ENCODE measurements at regions not wholly inside any gene's neighbourhood (a gene's known extent, or its start where the extent isn't known, plus 50 kb on each side); places are given as distances from the start of the nearest gene placed in this dataset.

DNA sequence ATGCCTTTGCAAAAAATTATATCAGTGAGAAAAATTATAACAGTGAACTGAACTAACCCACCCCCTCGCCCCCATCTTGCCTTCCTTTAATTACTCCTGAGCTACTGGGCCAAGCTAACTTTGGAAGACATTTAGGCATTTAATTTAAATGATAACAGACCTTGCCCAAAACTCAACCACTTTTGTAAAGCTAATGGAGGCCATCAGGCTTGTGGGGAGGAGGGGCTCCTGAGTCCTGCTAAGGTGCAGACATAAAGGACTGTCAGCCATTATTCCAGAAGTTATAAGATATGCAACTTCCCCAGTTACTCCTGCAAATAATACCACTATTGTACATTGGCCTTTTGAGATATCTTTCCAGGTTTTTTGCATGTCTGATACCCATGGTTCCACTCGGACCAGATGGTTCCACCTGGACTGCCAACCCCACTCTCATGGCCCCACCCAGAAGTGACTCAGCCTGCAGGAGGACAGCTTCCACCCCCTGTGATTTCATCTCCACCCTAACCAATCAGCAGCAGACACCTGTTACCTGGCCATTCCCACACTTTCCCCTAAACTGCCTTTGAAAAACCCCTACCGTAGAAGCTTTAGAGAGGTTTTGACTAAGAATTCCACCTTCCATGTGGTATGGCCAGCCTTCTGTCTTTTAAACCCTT lies 805.4 kb upstream of the CDH6 start:
- TF ChIP-seq GATA2 (IDR thresholded peaks at IDR 0.05; ENCODE audit: low read depth, low read length) (no peak), GATA3 (IDR thresholded peaks at IDR 0.05; ENCODE audit: low read depth, low read length) (no peak)
